ENCODE measurements at regions not wholly inside any gene's neighbourhood (a gene's known extent, or its start where the extent isn't known, plus 50 kb on each side); places are given as distances from the start of the nearest gene placed in this dataset.
A peak's percentile ranks its signal among the peaks of the same experiment; 100 is the strongest.
"Not testable (repeated sequence)": the region's sequence is repeated elsewhere in the genome, so short reads cannot be mapped to it uniquely, and the experiment has no call there.

GRCh38 chr12:114500775-114501473, 95.0 kb upstream of the TBX5 start:
- no peak for DNase-seq

GRCh38 chr12:114500131-114500530, 94.2 kb upstream of the TBX5 start:
- DNase-seq: no peak

- no peak for DNase-seq
Measured at GRCh38 chr12:114499338-114499737, 93.4 kb upstream of the TBX5 start.

- no peak for DNase-seq
Measured at GRCh38 chr12:114491916-114492315, 86.0 kb upstream of the TBX5 start.

- not testable (repeated sequence) for DNase-seq
Measured at GRCh38 chr12:114484822-114485459, 79.0 kb upstream of the TBX5 start.

GRCh38 chr12:114483996-114484395, 78.1 kb upstream of the TBX5 start:
- DNase-seq: no peak

- no peak for DNase-seq
Measured at GRCh38 chr12:114481200-114481535, 75.2 kb upstream of the TBX5 start.

- DNase-seq: no peak
Measured at GRCh38 chr12:114480337-114481199, 74.6 kb upstream of the TBX5 start.

GRCh38 chr12:114479831-114480230, 73.9 kb upstream of the TBX5 start:
- DNase-seq: no peak

GRCh38 chr12:114478865-114479264, 72.9 kb upstream of the TBX5 start:
- no peak for DNase-seq

- no peak for DNase-seq
Measured at GRCh38 chr12:114477989-114478395, 72.0 kb upstream of the TBX5 start.

- peak; percentile 40 for DNase-seq
Measured at GRCh38 chr12:114476159-114476558, 70.2 kb upstream of the TBX5 start.

GRCh38 chr12:114473717-114474116, 67.8 kb upstream of the TBX5 start:
- no peak for DNase-seq

GRCh38 chr12:114473018-114473417, 67.1 kb upstream of the TBX5 start:
- no peak for DNase-seq

- DNase-seq: no peak
Measured at GRCh38 chr12:114457620-114458019, 51.7 kb upstream of the TBX5 start.

Data from NCI-H2171 treated with DMSO at 0.1 percent for 48 hours (cell line).